ENCODE measurements at regions not wholly inside any gene's neighbourhood (a gene's known extent, or its start where the extent isn't known, plus 50 kb on each side); places are given as distances from the start of the nearest gene placed in this dataset.
A peak's percentile ranks its signal among the peaks of the same experiment; 100 is the strongest.

DNA sequence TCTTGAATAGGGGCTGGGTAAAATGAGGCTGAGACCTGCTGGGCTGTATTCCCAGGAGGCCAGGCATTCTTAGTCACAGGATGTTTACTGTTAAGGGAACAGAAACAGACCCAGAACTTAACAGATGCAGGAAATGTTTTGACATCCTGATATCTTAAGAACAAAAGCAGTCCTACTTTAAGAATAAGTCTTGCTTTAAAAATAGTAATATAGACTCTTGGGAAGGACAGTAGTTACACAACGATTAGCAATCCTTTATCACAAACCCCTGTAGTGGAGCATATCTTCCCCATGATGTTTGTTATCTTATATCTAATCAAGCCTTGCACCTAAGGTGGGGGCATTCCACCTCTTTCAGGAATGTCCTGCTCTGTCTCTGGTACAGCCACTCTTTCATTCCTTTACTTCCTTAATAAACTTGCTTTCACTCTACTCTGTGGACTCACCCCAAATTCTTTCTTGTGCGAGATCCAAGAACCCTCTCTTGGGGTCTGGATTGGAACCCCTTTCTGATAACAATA is 493.7 kb upstream of the SULF2 start:
- Histone ChIP-seq H3K27ac (ENCODE audit: low read length) (no peak overlapping the region), H3K27me3 (ENCODE audit: control insufficient read depth, insufficient read depth, low read length) (no peaks in the 10 kb centered on the region), H3K36me3 (ENCODE audit: control insufficient read depth, insufficient read depth, low read length) (no peaks in the 10 kb centered on the region), H3K9me3 (ENCODE audit: control insufficient read depth, low read depth, low read length) (no peaks in the 10 kb centered on the region), H3K4me1 (ENCODE audit: control insufficient read depth, insufficient read depth, low read length) (peaks cover 22% of the 10 kb centered on the region), H3K4me3 (ENCODE audit: low read length) (no peak overlapping the region)
- DNase-seq, result no peak
- 14% methylated on average over 1 of the region's 2 CpGs for WGBS (ENCODE audit: insufficient coverage, low lambda C conversion rate)

DNA sequence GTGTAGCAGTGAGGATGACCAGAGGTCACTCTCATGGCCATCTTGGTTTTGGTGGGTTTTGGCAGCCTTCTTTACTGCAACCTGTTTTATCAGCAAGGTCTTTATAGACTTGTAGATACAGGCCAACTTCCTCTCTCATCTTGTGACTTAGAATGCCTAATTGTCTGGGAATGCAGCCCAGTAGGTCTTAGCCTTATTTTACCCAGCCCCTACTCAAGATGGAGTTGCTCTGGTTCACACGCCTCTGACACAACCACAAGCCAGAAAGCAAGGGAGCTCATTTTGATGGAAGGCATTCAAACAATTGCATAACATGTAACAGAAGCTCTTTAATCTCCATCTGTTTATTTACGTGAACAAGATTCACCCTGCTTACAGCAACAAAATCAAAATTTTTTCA is 492.0 kb upstream of the SULF2 start:
- Histone ChIP-seq H3K9me3 (ENCODE audit: control insufficient read depth, low read depth, low read length) (no peaks in the 10 kb centered on the region), H3K27ac (ENCODE audit: low read length) (no peak overlapping the region), H3K4me3 (ENCODE audit: low read length) (no peak overlapping the region), H3K27me3 (ENCODE audit: control insufficient read depth, insufficient read depth, low read length) (no peaks in the 10 kb centered on the region), H3K4me1 (ENCODE audit: control insufficient read depth, insufficient read depth, low read length) (peaks cover 11% of the 10 kb centered on the region), H3K36me3 (ENCODE audit: control insufficient read depth, insufficient read depth, low read length) (no peaks in the 10 kb centered on the region)
- no CpG with 5 or more reads among the region's 2 CpGs for WGBS (ENCODE audit: insufficient coverage, low lambda C conversion rate)
- no peak for DNase-seq

DNA sequence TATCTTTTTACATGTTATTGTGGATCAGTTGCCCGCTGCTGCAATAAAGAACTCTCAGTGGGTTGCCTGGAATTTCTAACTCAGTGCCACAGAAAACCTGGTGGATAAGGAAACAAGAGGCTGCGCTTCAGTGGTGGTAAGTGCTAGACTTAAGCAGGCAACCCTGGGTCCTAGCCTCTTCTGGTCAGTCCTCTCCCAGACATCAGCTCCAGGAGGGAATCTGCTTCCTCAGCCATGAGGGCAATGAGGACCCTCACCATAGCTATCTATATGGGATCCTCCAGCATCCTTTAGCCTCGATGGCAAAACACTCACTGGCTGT is 490.7 kb upstream of the SULF2 start:
- no peaks in the 10 kb centered on the region for H3K9me3 ChIP-seq (ENCODE audit: control insufficient read depth, low read depth, low read length)

GRCh38 chr20:48275286-48276020 is 490.2 kb upstream of the SULF2 start:
- H3K27me3 ChIP-seq (ENCODE audit: control insufficient read depth, insufficient read depth, low read length), result no peaks in the 10 kb centered on the region
- no CpG with 5 or more reads among the region's 6 CpGs for WGBS (ENCODE audit: insufficient coverage, low lambda C conversion rate)
- H3K9me3 ChIP-seq (ENCODE audit: control insufficient read depth, low read depth, low read length), result no peaks in the 10 kb centered on the region
- H3K27ac ChIP-seq (ENCODE audit: low read length), result no peak overlapping the region
- peaks cover 10% of the 10 kb centered on the region for H3K4me1 ChIP-seq (ENCODE audit: control insufficient read depth, insufficient read depth, low read length)
- no peak overlapping the region for H3K4me3 ChIP-seq (ENCODE audit: low read length)
- no peaks in the 10 kb centered on the region for H3K36me3 ChIP-seq (ENCODE audit: control insufficient read depth, insufficient read depth, low read length)
- DNase-seq, result peak in 1 of 2 donors; percentile 11

More for the DNA sequence above, 490.7 kb upstream of the SULF2 start:
- DNase-seq, result no peak
- no peak overlapping the region for H3K27ac ChIP-seq (ENCODE audit: low read length)
- no peaks in the 10 kb centered on the region for H3K27me3 ChIP-seq (ENCODE audit: control insufficient read depth, insufficient read depth, low read length)
- no peak overlapping the region for H3K4me3 ChIP-seq (ENCODE audit: low read length)
- peaks cover 10% of the 10 kb centered on the region for H3K4me1 ChIP-seq (ENCODE audit: control insufficient read depth, insufficient read depth, low read length)
- no CpG with 5 or more reads among the region's 3 CpGs for WGBS (ENCODE audit: insufficient coverage, low lambda C conversion rate)
- H3K36me3 ChIP-seq (ENCODE audit: control insufficient read depth, insufficient read depth, low read length), result no peaks in the 10 kb centered on the region

DNA sequence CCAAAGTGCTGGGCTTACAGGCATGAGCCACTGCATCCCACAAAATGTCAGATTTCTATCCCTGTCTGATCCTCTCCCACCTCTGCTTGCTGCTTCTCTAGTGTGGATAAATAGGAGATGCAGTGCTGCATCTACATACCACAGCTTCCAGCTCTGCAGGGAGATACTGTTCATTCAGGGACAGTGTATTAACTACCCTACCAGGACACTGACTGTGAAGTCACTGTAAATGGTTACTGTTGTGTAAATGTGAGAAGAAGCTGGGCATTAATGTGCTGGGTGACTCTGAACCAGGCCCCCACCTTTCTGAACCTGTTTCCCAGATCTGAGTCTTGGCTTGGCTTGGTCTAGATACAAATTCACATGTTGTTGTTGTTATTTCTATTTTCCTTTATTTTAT is 488.6 kb upstream of the SULF2 start:
- no peaks in the 10 kb centered on the region for H3K36me3 ChIP-seq (ENCODE audit: control insufficient read depth, insufficient read depth, low read length)
- H3K9me3 ChIP-seq (ENCODE audit: control insufficient read depth, low read depth, low read length), result no peaks in the 10 kb centered on the region
- no peaks in the 10 kb centered on the region for H3K27me3 ChIP-seq (ENCODE audit: control insufficient read depth, insufficient read depth, low read length)
- DNase-seq, result no peak
- H3K27ac ChIP-seq (ENCODE audit: low read length), result no peak overlapping the region
- H3K4me1 ChIP-seq (ENCODE audit: control insufficient read depth, insufficient read depth, low read length), result peaks cover 5% of the 10 kb centered on the region
- no peak overlapping the region for H3K4me3 ChIP-seq (ENCODE audit: low read length)

DNA sequence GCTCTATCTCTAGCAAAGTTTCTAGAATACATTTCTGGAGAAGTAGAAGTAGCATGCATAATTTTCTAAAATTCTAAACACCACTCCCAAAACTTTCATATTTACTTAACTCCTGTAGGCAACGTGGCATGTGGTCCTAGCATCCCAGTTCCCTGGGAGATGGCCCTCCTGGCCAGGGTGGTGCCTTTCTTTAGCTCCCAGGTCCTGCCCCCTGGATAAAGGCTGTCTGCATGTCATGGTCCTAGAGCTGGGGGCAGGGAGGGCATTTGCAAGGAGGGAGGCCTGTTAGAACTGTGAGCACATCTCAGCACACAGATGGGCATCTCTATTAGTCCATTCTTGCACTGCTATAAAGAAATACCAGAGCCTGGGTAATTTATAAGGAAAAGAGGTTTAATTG is 485.6 kb upstream of the SULF2 start:
- DNase-seq, result no peak
- WGBS (ENCODE audit: insufficient coverage, low lambda C conversion rate), result no CpG with 5 or more reads among the region's 1 CpG
- Histone ChIP-seq H3K9me3 (ENCODE audit: control insufficient read depth, low read depth, low read length) (no peaks in the 10 kb centered on the region), H3K36me3 (ENCODE audit: control insufficient read depth, insufficient read depth, low read length) (no peaks in the 10 kb centered on the region), H3K4me1 (ENCODE audit: control insufficient read depth, insufficient read depth, low read length) (no peaks in the 10 kb centered on the region), H3K27me3 (ENCODE audit: control insufficient read depth, insufficient read depth, low read length) (no peaks in the 10 kb centered on the region), H3K4me3 (ENCODE audit: low read length) (no peak overlapping the region), H3K27ac (ENCODE audit: low read length) (no peak overlapping the region)

DNA sequence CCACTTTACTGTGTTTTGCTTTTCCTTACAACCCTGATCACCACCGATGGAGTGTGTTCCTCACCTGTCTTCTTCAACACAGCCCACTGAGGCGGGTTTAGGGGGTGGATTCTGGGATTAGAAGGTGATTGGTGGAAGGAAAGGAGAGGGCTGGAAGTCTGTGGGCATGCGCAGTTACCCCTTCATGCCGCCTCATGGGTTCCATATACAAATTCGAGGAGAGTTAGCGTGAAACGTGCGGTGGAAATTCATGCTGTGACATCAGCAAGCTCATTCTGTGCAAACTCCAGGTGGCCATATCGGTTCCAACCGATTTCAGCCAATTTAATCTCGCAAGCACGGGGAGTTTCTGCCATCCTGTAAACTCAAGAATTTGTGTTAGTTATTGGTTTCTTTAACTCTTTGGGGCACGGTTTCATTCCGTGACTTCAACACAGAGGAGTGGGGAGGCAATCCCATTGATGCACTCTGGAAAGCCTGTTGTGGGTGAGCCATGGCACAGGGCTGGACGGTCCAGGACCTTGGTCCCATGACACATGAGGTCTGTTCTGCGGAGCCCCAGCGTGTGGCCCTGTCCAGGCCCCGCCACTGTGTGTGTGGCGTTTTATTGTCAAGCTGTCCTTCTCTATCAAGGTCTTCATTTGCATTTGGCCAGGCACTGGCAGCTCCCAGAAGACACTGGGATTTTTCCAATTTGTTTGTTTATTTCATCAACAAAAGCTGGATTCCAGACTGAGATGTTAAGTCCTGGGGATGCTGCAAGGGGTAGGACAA is 482.8 kb upstream of the SULF2 start:
- no peak overlapping the region for H3K27ac ChIP-seq (ENCODE audit: low read length)
- no peaks in the 10 kb centered on the region for H3K9me3 ChIP-seq (ENCODE audit: control insufficient read depth, low read depth, low read length)
- no peaks in the 10 kb centered on the region for H3K27me3 ChIP-seq (ENCODE audit: control insufficient read depth, insufficient read depth, low read length)
- DNase-seq, result no peak
- 83% methylated on average over 1 of the region's 19 CpGs for WGBS (ENCODE audit: insufficient coverage, low lambda C conversion rate)
- no peaks in the 10 kb centered on the region for H3K4me1 ChIP-seq (ENCODE audit: control insufficient read depth, insufficient read depth, low read length)
- no peak overlapping the region for H3K4me3 ChIP-seq (ENCODE audit: low read length)
- no peaks in the 10 kb centered on the region for H3K36me3 ChIP-seq (ENCODE audit: control insufficient read depth, insufficient read depth, low read length)

- no peaks in the 10 kb centered on the region for H3K9me3 ChIP-seq (ENCODE audit: control insufficient read depth, low read depth, low read length)
- no peak overlapping the region for H3K4me3 ChIP-seq (ENCODE audit: low read length)
- no peak overlapping the region for H3K27ac ChIP-seq (ENCODE audit: low read length)
- no CpG with 5 or more reads among the region's 6 CpGs for WGBS (ENCODE audit: insufficient coverage, low lambda C conversion rate)
- DNase-seq, result no peak
- no peaks in the 10 kb centered on the region for H3K36me3 ChIP-seq (ENCODE audit: control insufficient read depth, insufficient read depth, low read length)
- H3K27me3 ChIP-seq (ENCODE audit: control insufficient read depth, insufficient read depth, low read length), result no peaks in the 10 kb centered on the region
- no peaks in the 10 kb centered on the region for H3K4me1 ChIP-seq (ENCODE audit: control insufficient read depth, insufficient read depth, low read length)
Observed at GRCh38 chr20:48266571-48266970, 481.3 kb upstream of the SULF2 start.

DNA sequence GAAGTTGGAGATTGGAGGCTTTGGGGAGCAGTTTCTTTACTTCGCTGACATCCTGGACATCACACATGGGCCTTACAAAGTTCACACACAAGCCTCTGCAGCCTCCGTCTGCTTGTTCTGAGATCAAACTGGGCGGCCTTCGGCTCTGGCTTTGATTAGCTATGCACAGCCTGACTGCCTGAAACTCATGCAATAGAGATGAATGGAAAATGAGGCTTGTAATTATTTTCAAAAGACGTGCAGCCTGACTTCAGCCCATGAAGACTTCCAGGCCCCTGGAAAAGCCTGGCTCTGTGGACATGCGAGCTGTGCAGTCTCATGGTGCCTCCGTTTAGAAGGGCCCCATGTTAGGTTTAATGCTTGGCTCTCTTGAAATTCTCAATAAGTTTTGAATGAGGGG is 480.5 kb upstream of the SULF2 start:
- no peak for DNase-seq
- no peak overlapping the region for H3K27ac ChIP-seq (ENCODE audit: low read length)

GRCh38 chr20:48262955-48263354 is 477.7 kb upstream of the SULF2 start:
- H3K27me3 ChIP-seq (ENCODE audit: control insufficient read depth, insufficient read depth, low read length), result no peaks in the 10 kb centered on the region
- no peaks in the 10 kb centered on the region for H3K4me1 ChIP-seq (ENCODE audit: control insufficient read depth, insufficient read depth, low read length)
- H3K9me3 ChIP-seq (ENCODE audit: control insufficient read depth, low read depth, low read length), result no peaks in the 10 kb centered on the region
- DNase-seq, result no peak
- no peak overlapping the region for H3K4me3 ChIP-seq (ENCODE audit: low read length)
- no peaks in the 10 kb centered on the region for H3K36me3 ChIP-seq (ENCODE audit: control insufficient read depth, insufficient read depth, low read length)
- H3K27ac ChIP-seq (ENCODE audit: low read length), result no peak overlapping the region

More for the DNA sequence above, 480.5 kb upstream of the SULF2 start:
- Histone ChIP-seq H3K9me3 (ENCODE audit: control insufficient read depth, low read depth, low read length) (no peaks in the 10 kb centered on the region), H3K4me1 (ENCODE audit: control insufficient read depth, insufficient read depth, low read length) (no peaks in the 10 kb centered on the region), H3K4me3 (ENCODE audit: low read length) (no peak overlapping the region), H3K36me3 (ENCODE audit: control insufficient read depth, insufficient read depth, low read length) (no peaks in the 10 kb centered on the region), H3K27me3 (ENCODE audit: control insufficient read depth, insufficient read depth, low read length) (no peaks in the 10 kb centered on the region)
- 80% methylated on average over 1 of the region's 7 CpGs for WGBS (ENCODE audit: insufficient coverage, low lambda C conversion rate)

- no CpG with 5 or more reads among the region's 7 CpGs for WGBS (ENCODE audit: insufficient coverage, low lambda C conversion rate)
- Histone ChIP-seq H3K4me3 (ENCODE audit: low read length) (no peak overlapping the region), H3K36me3 (ENCODE audit: control insufficient read depth, insufficient read depth, low read length) (no peaks in the 10 kb centered on the region), H3K27me3 (ENCODE audit: control insufficient read depth, insufficient read depth, low read length) (no peaks in the 10 kb centered on the region), H3K9me3 (ENCODE audit: control insufficient read depth, low read depth, low read length) (no peaks in the 10 kb centered on the region), H3K4me1 (ENCODE audit: control insufficient read depth, insufficient read depth, low read length) (no peaks in the 10 kb centered on the region), H3K27ac (ENCODE audit: low read length) (no peak overlapping the region)
- DNase-seq, result no peak
Observed at GRCh38 chr20:48262466-48262865, 477.2 kb upstream of the SULF2 start.
